IPS DF 6.9 (cell line): ENCODE measurements at regions not wholly inside any gene's neighbourhood (a gene's known extent, or its start where the extent isn't known, plus 50 kb on each side); places are given as distances from the start of the nearest gene placed in this dataset.

Experiments used
- DNase-seq: peaks from one replicate; pipeline ENCODE4 v3.0.0-alpha.2; 2013; ENCODE audit warnings: low read depth, low spot score
- H3K27ac ChIP-seq: one replicate; pipeline ENCODE4 v1.5.1; 2013; ENCODE audit warnings: low read length, control low read depth
- H3K27me3 ChIP-seq: 2 replicates; pipeline ENCODE4 v1.6.1; 2013; ENCODE audit warnings: mild to moderate bottlenecking, low read length; ENCODE audit not compliant: control insufficient read depth, insufficient read depth
- H3K36me3 ChIP-seq: 2 replicates; pipeline ENCODE4 v1.6.1; 2013; ENCODE audit warnings: low read length; ENCODE audit not compliant: control insufficient read depth, insufficient read depth
- H3K4me1 ChIP-seq: 2 replicates; pipeline ENCODE4 v1.6.1; 2013; ENCODE audit warnings: low read length; ENCODE audit not compliant: control insufficient read depth, insufficient read depth
- H3K4me3 ChIP-seq: 2 replicates; pipeline ENCODE4 v1.5.1; 2013; ENCODE audit warnings: mild to moderate bottlenecking, low read length
- H3K9me3 ChIP-seq: 2 replicates; pipeline ENCODE4 v1.6.1; 2013; ENCODE audit warnings: low read length, inconsistent platforms; ENCODE audit not compliant: control insufficient read depth, insufficient read depth
- WGBS: extraction: QIAGEN DNeasy Blood & Tissue Kit; methylation state at CpG from one replicate; pipeline ENCODE4 v1.1.7; 2013; ENCODE audit warnings: mixed read lengths, missing lambda C conversion rate; ENCODE audit not compliant: insufficient read length, insufficient coverage; 5-methylcytosine and 5-hydroxymethylcytosine counted together

DNA sequence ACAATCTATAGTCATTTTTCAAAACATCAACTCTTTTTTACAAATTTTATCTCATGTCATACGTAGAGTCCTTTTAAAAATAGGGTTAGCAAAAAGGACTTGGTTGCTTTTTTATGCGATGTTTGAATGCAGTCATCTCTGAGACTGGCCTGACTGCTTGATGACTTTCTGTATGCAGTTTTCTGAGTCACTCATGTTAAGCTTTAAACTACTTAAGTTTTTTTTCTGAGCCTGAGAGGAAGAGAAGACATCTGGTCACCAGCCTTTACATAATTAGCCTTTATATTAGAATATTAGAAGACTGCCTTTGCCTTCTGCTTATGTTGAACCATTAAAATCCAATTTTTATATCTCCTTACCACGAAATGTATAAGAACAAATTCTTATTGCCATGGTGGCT lies 834.4 kb upstream of the MBL2 start:
- H3K27me3 ChIP-seq = no peaks in the 10 kb centered on the region
- no peaks in the 10 kb centered on the region for H3K9me3 ChIP-seq
- no peak overlapping the region for H3K27ac ChIP-seq
- no peak overlapping the region for H3K4me3 ChIP-seq
- H3K4me1 ChIP-seq = no peaks in the 10 kb centered on the region
- 100% methylated on average over 1 of the region's 3 CpGs for WGBS
- no peaks in the 10 kb centered on the region for H3K36me3 ChIP-seq
- no peak for DNase-seq

GRCh38 chr10:53601260-53601875 lies 828.8 kb upstream of the MBL2 start:
- no peaks in the 10 kb centered on the region for H3K9me3 ChIP-seq
- no peak overlapping the region for H3K27ac ChIP-seq
- H3K4me3 ChIP-seq = no peak overlapping the region
- H3K27me3 ChIP-seq = no peaks in the 10 kb centered on the region
- H3K36me3 ChIP-seq = no peaks in the 10 kb centered on the region
- H3K4me1 ChIP-seq = no peaks in the 10 kb centered on the region
- WGBS = no CpG with 5 or more reads among the region's 11 CpGs
- no peak for DNase-seq

DNA sequence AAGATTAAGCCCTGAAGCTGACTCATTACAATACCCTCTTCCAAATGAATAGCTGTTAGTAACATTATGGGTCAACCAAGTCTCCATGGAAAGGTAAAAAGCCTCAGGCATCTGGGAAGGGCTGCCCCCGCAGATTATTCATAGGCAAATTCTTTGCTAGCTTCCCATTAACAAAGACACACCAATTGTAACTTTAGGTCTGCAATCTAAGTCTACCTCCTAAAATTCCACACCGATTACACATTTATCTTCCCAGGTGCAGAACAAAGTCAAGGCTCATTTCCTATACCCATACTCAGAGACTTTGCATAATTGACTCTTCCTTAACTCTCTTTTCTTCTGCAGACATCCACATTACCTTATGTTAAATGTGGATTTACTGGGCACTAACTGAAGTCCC lies 826.3 kb upstream of the MBL2 start:
- Histone ChIP-seq H3K4me1 (no peaks in the 10 kb centered on the region), H3K4me3 (no peak overlapping the region), H3K27ac (no peak overlapping the region), H3K27me3 (no peaks in the 10 kb centered on the region), H3K9me3 (no peaks in the 10 kb centered on the region), H3K36me3 (no peaks in the 10 kb centered on the region)
- WGBS = no CpG with 5 or more reads among the region's 2 CpGs
- peak; percentile 85 for DNase-seq

- H3K9me3 ChIP-seq = no peaks in the 10 kb centered on the region; the same call in 1 of the 2 replicates
- H3K36me3 ChIP-seq = no peaks in the 10 kb centered on the region
- no CpG with 5 or more reads among the region's 2 CpGs for WGBS
- no peak overlapping the region for H3K27ac ChIP-seq
- no peaks in the 10 kb centered on the region for H3K27me3 ChIP-seq
- DNase-seq = peak; percentile 85
- no peak overlapping the region for H3K4me3 ChIP-seq
- H3K4me1 ChIP-seq = no peaks in the 10 kb centered on the region
Measured at GRCh38 chr10:53597835-53598251, 825.3 kb upstream of the MBL2 start.

DNA sequence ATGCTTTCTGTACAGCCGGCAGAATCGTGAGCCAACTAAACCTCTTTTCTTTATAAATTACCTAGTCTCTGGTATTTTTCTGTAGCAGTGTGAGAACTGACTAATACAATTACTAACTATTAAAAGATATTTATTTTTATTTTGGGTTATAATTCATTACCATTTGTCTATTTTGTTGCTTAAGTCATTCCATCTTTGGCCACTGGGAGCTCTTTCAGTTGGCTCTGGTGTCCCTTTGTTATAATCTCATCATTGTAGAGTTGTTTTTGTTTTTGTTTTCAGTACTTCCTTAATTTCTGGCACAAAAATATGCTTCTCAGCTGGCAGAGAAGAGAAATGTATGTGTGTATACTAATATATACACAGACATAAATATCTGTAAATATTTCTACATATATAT lies 807.9 kb upstream of the MBL2 start:
- Histone ChIP-seq H3K27ac (no peak overlapping the region), H3K27me3 (no peaks in the 10 kb centered on the region), H3K36me3 (no peaks in the 10 kb centered on the region), H3K9me3 (no peaks in the 10 kb centered on the region), H3K4me3 (no peak overlapping the region), H3K4me1 (no peaks in the 10 kb centered on the region)
- no CpG with 5 or more reads among the region's 2 CpGs for WGBS
- no peak for DNase-seq

DNA sequence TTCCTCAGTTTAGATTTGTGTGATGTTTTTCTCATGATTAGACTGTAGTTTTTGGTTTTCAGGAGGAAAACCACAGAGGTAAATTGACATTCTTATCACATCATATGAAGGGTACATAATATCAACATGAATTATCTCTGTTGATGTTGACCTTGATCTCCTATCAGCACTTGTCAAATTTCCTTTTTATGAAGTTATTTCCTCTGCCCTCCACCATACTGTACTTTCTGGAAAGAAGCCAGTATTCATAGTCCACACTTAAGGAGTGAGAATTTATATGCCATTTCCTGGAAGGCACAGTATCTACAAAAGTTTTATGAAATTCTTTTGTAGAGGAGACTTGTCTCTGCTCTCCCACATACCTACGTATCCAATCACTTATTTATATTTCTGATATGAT lies 807.2 kb upstream of the MBL2 start:
- H3K4me1 ChIP-seq = no peaks in the 10 kb centered on the region
- DNase-seq = no peak
- WGBS = no CpG with 5 or more reads among the region's 1 CpG

DNA sequence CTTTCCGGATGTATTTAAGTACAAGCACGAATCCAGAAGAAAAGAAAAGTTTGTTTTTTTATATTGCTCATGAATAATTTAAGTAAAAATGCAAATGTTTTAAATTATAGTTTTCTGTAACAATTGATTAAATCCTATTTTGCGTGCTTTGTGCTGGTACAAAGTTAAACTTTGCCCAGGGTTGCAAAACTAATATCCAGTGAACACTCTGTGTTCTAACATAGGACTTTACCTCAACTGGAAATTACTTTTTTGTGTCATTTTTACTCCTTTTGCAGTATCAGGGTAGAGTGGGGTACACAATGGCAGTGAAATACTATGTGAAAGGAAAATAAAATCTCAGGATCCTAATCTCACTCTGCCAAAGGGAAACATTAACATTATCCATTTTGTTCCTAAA lies 801.4 kb upstream of the MBL2 start:
- Histone ChIP-seq H3K4me1 (no peaks in the 10 kb centered on the region), H3K27ac (no peak overlapping the region), H3K4me3 (no peak overlapping the region), H3K9me3 (no peaks in the 10 kb centered on the region), H3K36me3 (no peaks in the 10 kb centered on the region), H3K27me3 (no peaks in the 10 kb centered on the region)
- no CpG with 5 or more reads among the region's 3 CpGs for WGBS
- DNase-seq = no peak

More for the DNA sequence above, 807.2 kb upstream of the MBL2 start:
- Histone ChIP-seq H3K36me3 (no peaks in the 10 kb centered on the region), H3K4me3 (no peak overlapping the region), H3K9me3 (no peaks in the 10 kb centered on the region), H3K27me3 (no peaks in the 10 kb centered on the region), H3K27ac (no peak overlapping the region)

- DNase-seq = no peak
- Histone ChIP-seq H3K36me3 (no peaks in the 10 kb centered on the region), H3K27me3 (no peaks in the 10 kb centered on the region), H3K4me1 (no peaks in the 10 kb centered on the region), H3K9me3 (no peaks in the 10 kb centered on the region), H3K4me3 (no peak overlapping the region), H3K27ac (no peak overlapping the region)
Measured at GRCh38 chr10:53573498-53573897, 800.9 kb upstream of the MBL2 start.

DNA sequence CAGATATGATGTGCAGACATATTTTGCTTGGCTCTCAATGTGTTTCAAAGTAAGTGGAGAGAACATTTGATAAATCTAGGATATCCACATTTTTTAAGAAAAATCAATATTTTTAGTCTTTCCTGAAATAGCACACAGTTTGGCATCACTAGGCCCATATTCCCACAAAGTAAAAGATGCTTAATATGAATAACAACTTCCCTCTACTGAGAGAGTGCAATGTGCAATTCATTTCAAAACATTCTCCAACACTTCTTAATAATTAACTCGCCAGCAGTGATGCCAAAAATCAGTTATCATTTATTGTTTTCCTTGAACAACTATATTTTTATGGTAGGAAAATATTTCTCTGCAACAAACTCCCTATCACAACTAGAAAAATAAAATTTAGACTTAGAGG lies 800.2 kb upstream of the MBL2 start:
- 100% methylated on average over 1 of the region's 1 CpG for WGBS
- no peak overlapping the region for H3K27ac ChIP-seq

DNA sequence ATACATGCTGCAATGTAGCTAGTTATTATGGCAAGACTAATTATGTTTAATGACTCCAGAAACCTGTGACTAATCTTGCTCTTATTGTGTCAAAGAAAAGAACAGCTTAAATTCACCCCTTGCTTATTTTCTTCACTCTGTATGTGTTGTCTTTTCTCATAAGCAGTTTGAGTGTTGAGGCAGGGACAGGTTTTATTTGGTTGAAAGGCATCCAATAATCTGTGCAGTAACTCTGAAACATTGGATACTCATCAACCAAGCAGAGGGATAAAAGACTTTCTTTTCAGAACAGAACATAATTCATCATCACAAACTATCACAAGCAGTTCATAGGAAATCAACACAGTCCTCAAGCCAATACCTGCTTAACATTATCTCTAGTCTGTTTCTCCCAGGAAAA lies 797.6 kb upstream of the MBL2 start:
- no peaks in the 10 kb centered on the region for H3K36me3 ChIP-seq
- no peaks in the 10 kb centered on the region for H3K27me3 ChIP-seq
- no peak overlapping the region for H3K4me3 ChIP-seq
- no peak overlapping the region for H3K27ac ChIP-seq
- H3K4me1 ChIP-seq = no peaks in the 10 kb centered on the region
- no peaks in the 10 kb centered on the region for H3K9me3 ChIP-seq
- no peak for DNase-seq

More for the DNA sequence above, 800.2 kb upstream of the MBL2 start:
- no peak for DNase-seq
- Histone ChIP-seq H3K36me3 (no peaks in the 10 kb centered on the region), H3K4me3 (no peak overlapping the region), H3K4me1 (no peaks in the 10 kb centered on the region), H3K27me3 (no peaks in the 10 kb centered on the region), H3K9me3 (no peaks in the 10 kb centered on the region)

GRCh38 chr10:53569455-53569854 lies 796.9 kb upstream of the MBL2 start:
- H3K9me3 ChIP-seq = no peaks in the 10 kb centered on the region
- no peak for DNase-seq
- no peaks in the 10 kb centered on the region for H3K36me3 ChIP-seq
- WGBS = no CpG with 5 or more reads among the region's 3 CpGs
- no peak overlapping the region for H3K4me3 ChIP-seq
- H3K4me1 ChIP-seq = no peaks in the 10 kb centered on the region
- H3K27me3 ChIP-seq = no peaks in the 10 kb centered on the region
- H3K27ac ChIP-seq = no peak overlapping the region
